ENCODE measurements at regions not wholly inside any gene's neighbourhood (a gene's known extent, or its start where the extent isn't known, plus 50 kb on each side); places are given as distances from the start of the nearest gene placed in this dataset.

GRCh38 chr21:38899277-38899947, 93.7 kb downstream of the ETS2 start:
- intact Hi-C loops (cut with micrococcal nuclease): no loop called here

GRCh38 chr21:38898422-38899096, 92.8 kb downstream of the ETS2 start:
- intact Hi-C loops (cut with micrococcal nuclease): no loop called here

- intact Hi-C loops (cut with micrococcal nuclease): no loop called here
Observed at GRCh38 chr21:38897532-38898421, 92.0 kb downstream of the ETS2 start.

GRCh38 chr21:38894899-38895298, 89.2 kb downstream of the ETS2 start:
- intact Hi-C loops (cut with micrococcal nuclease): no loop called here

- intact Hi-C loops (cut with micrococcal nuclease): no loop called here
Observed at GRCh38 chr21:38888991-38889561, 83.3 kb downstream of the ETS2 start.

- intact Hi-C loops (cut with micrococcal nuclease): no loop called here
Observed at GRCh38 chr21:38887749-38888148, 82.0 kb downstream of the ETS2 start.

GRCh38 chr21:38887062-38887686, 81.4 kb downstream of the ETS2 start:
- intact Hi-C loops (cut with micrococcal nuclease): no loop called here

- intact Hi-C loops (cut with micrococcal nuclease): no loop called here
Observed at GRCh38 chr21:38885909-38886308, 80.2 kb downstream of the ETS2 start.

- intact Hi-C loops (cut with micrococcal nuclease): no loop called here
Observed at GRCh38 chr21:38884440-38884839, 78.7 kb downstream of the ETS2 start.

- intact Hi-C loops (cut with micrococcal nuclease): no loop called here
Observed at GRCh38 chr21:38883142-38883541, 77.4 kb downstream of the ETS2 start.

GRCh38 chr21:38881131-38881530, 75.4 kb downstream of the ETS2 start:
- intact Hi-C loops (cut with micrococcal nuclease): no loop called here

- intact Hi-C loops (cut with micrococcal nuclease): no loop called here
Observed at GRCh38 chr21:38880577-38880966, 74.8 kb downstream of the ETS2 start.

- intact Hi-C loops (cut with micrococcal nuclease): no loop called here
Observed at GRCh38 chr21:38879912-38880576, 74.3 kb downstream of the ETS2 start.

GRCh38 chr21:38878379-38879179, 72.8 kb downstream of the ETS2 start:
- intact Hi-C loops (cut with micrococcal nuclease): no loop called here

GRCh38 chr21:38875694-38876492, 70.2 kb downstream of the ETS2 start:
- intact Hi-C loops (cut with micrococcal nuclease): no loop called here
